Endothelial cell of umbilical vein (primary cell): ENCODE measurements at regions not wholly inside any gene's neighbourhood (a gene's known extent, or its start where the extent isn't known, plus 50 kb on each side); places are given as distances from the start of the nearest gene placed in this dataset.

ENCODE experiments used
- BruUV-seq: library from RNA; stranded (reverse); fragments of 400-500 nt; replicated peaks from 2 replicates; lab custom pipeline; 2021; lab: Mats Ljungman, UMichigan
- CTCF ChIA-PET: fragments of 300-600, 350-600 bp; sonication (Branson Sonifier 250); formaldehyde crosslinking; loops from one replicate; lab custom pipeline; 2021; ENCODE audit warnings: antibody characterized with exemption, inconsistent platforms; lab: Charles Lee
- POLR2A ChIA-PET: fragments of 300-600, 350-600 bp; sonication (Branson Sonifier 250); formaldehyde crosslinking; loops from one replicate; lab custom pipeline; 2021; ENCODE audit warnings: antibody characterized with exemption, inconsistent platforms; lab: Charles Lee
- DNase-seq: peaks from one replicate; pipeline ENCODE4 v3.0.0-alpha.2; 2011; ENCODE audit warnings: low read depth, low spot score
- FAIRE-seq: peaks from 2 replicates; lab custom pipeline; 2011; peaks lifted over from hg19 to GRCh38; lab: Jason Lieb, UNC
- H2AFZ ChIP-seq: 2 replicates; pipeline ENCODE4 v1.6.0; 2012; ENCODE audit warnings: low read depth, low read length, control low read depth, inconsistent platforms
- H3K27ac ChIP-seq: 2 replicates; pipeline ENCODE4 v1.5.1; 2011; ENCODE audit warnings: low read depth, mild to moderate bottlenecking, control low read depth, low read length, moderate library complexity; ENCODE audit not compliant: insufficient read depth
- H3K27me3 ChIP-seq, 2 experiments: 2 replicates each; pipeline versions ENCODE4 v1.6.0 to v1.6.1; 2011; ENCODE audit warnings: low read length in 2 of 2, mixed read lengths in 1 of 2; ENCODE audit not compliant: control insufficient read depth in 2 of 2, insufficient read depth in 2 of 2
- H3K36me3 ChIP-seq, 2 experiments: 2 replicates in 1 of 2; 3 replicates in 1 of 2; pipeline ENCODE4 v1.5.1; 2011; ENCODE audit warnings: low read length in 2 of 2, mild to moderate bottlenecking in 1 of 2, moderate library complexity in 1 of 2; ENCODE audit not compliant: control insufficient read depth in 2 of 2, insufficient read depth in 2 of 2; ENCODE audit errors: extremely low read depth in 1 of 2
- H3K4me1 ChIP-seq: 3 replicates; pipeline ENCODE4 v1.5.1; 2011; ENCODE audit warnings: mild to moderate bottlenecking, low read length; ENCODE audit not compliant: control insufficient read depth, insufficient read depth; ENCODE audit errors: extremely low read depth
- H3K4me2 ChIP-seq: 2 replicates; pipeline ENCODE4 v1.6.1; 2011; ENCODE audit warnings: low read length, control low read depth, mixed read lengths; ENCODE audit not compliant: insufficient read depth
- H3K4me3 ChIP-seq, 3 experiments: fragments of 200-600 bp in 1 of 3; sonication (generic), shearing (Covaris generic) in 1 of 3; replicated peaks in 1 of 3; 2 replicates each; pipeline ENCODE4 v1.5.1; 2011 to 2016; ENCODE audit warnings: control low read depth in 3 of 3, low read length in 3 of 3, mild to moderate bottlenecking in 2 of 3, inconsistent platforms in 1 of 3, low read depth in 1 of 3, moderate library complexity in 1 of 3; ENCODE audit not compliant: insufficient read depth in 1 of 3
- H3K79me2 ChIP-seq: 2 replicates; pipeline ENCODE4 v1.6.0; 2012; ENCODE audit warnings: low read length, inconsistent platforms; ENCODE audit not compliant: control insufficient read depth, insufficient read depth
- H3K9ac ChIP-seq: replicated peaks from 2 replicates; pipeline ENCODE3; 2011; ENCODE audit warnings: low read length, control low read depth; ENCODE audit not compliant: insufficient read depth; ENCODE audit errors: extremely low read depth
- H3K9me1 ChIP-seq: replicated peaks from 3 replicates; pipeline ENCODE4 v1.6.0; 2011; ENCODE audit warnings: mild to moderate bottlenecking, low read length; ENCODE audit not compliant: control insufficient read depth, insufficient read depth; ENCODE audit errors: extremely low read depth
- H3K9me3 ChIP-seq: replicated peaks from 2 replicates; pipeline ENCODE4 v1.5.1; 2012; ENCODE audit warnings: low read length, inconsistent platforms; ENCODE audit not compliant: control insufficient read depth, insufficient read depth
- H4K20me1 ChIP-seq: replicated peaks from 2 replicates; pipeline ENCODE3; 2011; ENCODE audit warnings: mild to moderate bottlenecking, low read length; ENCODE audit not compliant: control insufficient read depth, insufficient read depth; ENCODE audit errors: extremely low read depth
- EZH2 ChIP-seq: IDR thresholded peaks from 2 replicates; pipeline ENCODE4 v1.6.1; 2012; ENCODE audit warnings: borderline replicate concordance, low read depth, mild to moderate bottlenecking, moderate library complexity, low read length, inconsistent platforms; ENCODE audit not compliant: severe bottlenecking
- FOS ChIP-seq: IDR thresholded peaks from 2 replicates; pipeline ENCODE4 v1.6.1; 2011; ENCODE audit warnings: mild to moderate bottlenecking, low read length, moderate library complexity, borderline replicate concordance; ENCODE audit not compliant: insufficient read depth
- GATA2 ChIP-seq: IDR thresholded peaks from 2 replicates; pipeline ENCODE4 v1.7.0; 2011; ENCODE audit warnings: low read depth, mild to moderate bottlenecking, moderate library complexity, mixed read lengths, low read length; ENCODE audit not compliant: insufficient read length, insufficient read depth
- JUN ChIP-seq: IDR thresholded peaks from 2 replicates; pipeline ENCODE4 v1.6.1; 2011; ENCODE audit warnings: borderline replicate concordance, low read depth; ENCODE audit not compliant: insufficient read length, insufficient read depth
- MYC ChIP-seq: IDR thresholded peaks from one replicate; pipeline ENCODE4 v1.6.1; 2011; ENCODE audit warnings: mild to moderate bottlenecking, low read depth, low read length
- POLR2A ChIP-seq: IDR thresholded peaks from 2 replicates; pipeline ENCODE4 v1.6.1; 2012; ENCODE audit warnings: low read depth, mild to moderate bottlenecking, control low read depth, low read length
- POLR2AphosphoS5 ChIP-seq: IDR thresholded peaks from 2 replicates; pipeline ENCODE4 v1.6.1; 2012; ENCODE audit warnings: low read depth, mild to moderate bottlenecking, control low read depth, low read length, moderate library complexity; ENCODE audit not compliant: insufficient read depth
- dilution Hi-C: fragments of 300-500 bp; cut with MboI; formaldehyde crosslinking; loops from one replicate; pipeline ENCODE4 v1.15.0; 2019; ENCODE audit warnings: low sequenced_read_pairs; ENCODE audit not compliant: extremely low pct_ligation_motif_present
- intact Hi-C: fragments of 100-400 bp; cut with micrococcal nuclease; formaldehyde crosslinking; loops from one replicate; pipeline ENCODE4 v1.10.0; 2022
- TF ChIP-seq, protein P1 (sequence below): IDR thresholded peaks from 2 replicates; pipeline ENCODE4 v1.6.1; 2011; ENCODE audit not compliant: insufficient read depth, insufficient read length
- TF ChIP-seq, protein P2 (sequence below), 2 donors: IDR thresholded peaks; 1 replicate in 1 of 2; 2 replicates in 1 of 2; pipeline ENCODE4 v1.5.1; 2011; ENCODE audit warnings: low read length in 2 of 2, mild to moderate bottlenecking in 2 of 2, moderate library complexity in 2 of 2, control low read depth in 1 of 2, inconsistent platforms in 1 of 2, low read depth in 1 of 2; ENCODE audit not compliant: insufficient read depth in 1 of 2; ENCODE audit errors: extremely low read depth in 1 of 2

DNA sequence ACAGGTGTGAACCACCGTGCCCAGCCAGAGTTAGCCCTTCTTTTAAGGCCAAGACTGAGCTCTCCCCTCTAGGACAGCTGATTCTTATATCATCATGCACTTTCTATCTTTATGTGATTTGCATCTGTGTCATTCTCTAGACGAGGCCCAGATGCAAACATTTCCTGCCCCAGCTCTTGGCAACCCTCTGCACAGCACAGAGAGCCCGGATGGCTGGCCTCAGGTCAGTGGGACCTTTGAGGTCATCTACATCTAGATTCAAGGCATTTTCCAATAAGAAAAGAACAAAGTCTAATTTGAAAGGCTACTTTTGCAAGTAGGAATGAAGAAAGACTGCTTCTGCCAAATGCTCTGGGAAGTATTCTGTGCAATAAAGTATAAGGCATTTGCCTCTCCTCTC lies 109.0 kb upstream of the DAB2 start:
- POLR2A ChIA-PET, result interaction anchor here (2.1 kb wide), 1 partner anchor 9 kb away, joined by 7 read pairs; no protein-coding TSS in a partner anchor
- dilution Hi-C loops, result loop anchor here (25.0 kb wide), 1 partner anchor 121 kb away; the partner anchor contains the start of gene DAB2

More for the DNA sequence above, 109.0 kb upstream of the DAB2 start:
- Histone ChIP-seq H3K9me3 (no peaks in the 10 kb centered on the region), H3K79me2 (no peaks in the 10 kb centered on the region), H3K27ac (peak overlapping the region; percentile 18), H2AFZ (no peak overlapping the region), H3K27me3 (no peaks in the 10 kb centered on the region), H3K9ac (no peak overlapping the region), H3K4me3 (no peak overlapping the region), H3K4me1 (peaks cover 16% of the 10 kb centered on the region), H4K20me1 (no peaks in the 10 kb centered on the region), H3K36me3 (no peaks in the 10 kb centered on the region), H3K4me2 (no peak overlapping the region), H3K9me1 (no peaks in the 10 kb centered on the region)
- DNase-seq, result peak; percentile 63
- CTCF ChIA-PET, result interaction anchor here (1.0 to 2.8 kb wide), 8 partner anchors 7 to 157 kb away, joined by 3 to 16 read pairs (median 6); partner anchors contain the start of gene DAB2
- intact Hi-C loops, result no loop called here
- TF ChIP-seq FOS (no peak), EZH2 (no peak), MYC (no peak), POLR2AphosphoS5 (no peak), JUN (no peak), POLR2A (no peak), GATA2 (no peak)
- TF ChIP-seq, protein P1, sequence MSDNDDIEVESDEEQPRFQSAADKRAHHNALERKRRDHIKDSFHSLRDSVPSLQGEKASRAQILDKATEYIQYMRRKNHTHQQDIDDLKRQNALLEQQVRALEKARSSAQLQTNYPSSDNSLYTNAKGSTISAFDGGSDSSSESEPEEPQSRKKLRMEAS, result no peak
- TF ChIP-seq, protein P2, sequence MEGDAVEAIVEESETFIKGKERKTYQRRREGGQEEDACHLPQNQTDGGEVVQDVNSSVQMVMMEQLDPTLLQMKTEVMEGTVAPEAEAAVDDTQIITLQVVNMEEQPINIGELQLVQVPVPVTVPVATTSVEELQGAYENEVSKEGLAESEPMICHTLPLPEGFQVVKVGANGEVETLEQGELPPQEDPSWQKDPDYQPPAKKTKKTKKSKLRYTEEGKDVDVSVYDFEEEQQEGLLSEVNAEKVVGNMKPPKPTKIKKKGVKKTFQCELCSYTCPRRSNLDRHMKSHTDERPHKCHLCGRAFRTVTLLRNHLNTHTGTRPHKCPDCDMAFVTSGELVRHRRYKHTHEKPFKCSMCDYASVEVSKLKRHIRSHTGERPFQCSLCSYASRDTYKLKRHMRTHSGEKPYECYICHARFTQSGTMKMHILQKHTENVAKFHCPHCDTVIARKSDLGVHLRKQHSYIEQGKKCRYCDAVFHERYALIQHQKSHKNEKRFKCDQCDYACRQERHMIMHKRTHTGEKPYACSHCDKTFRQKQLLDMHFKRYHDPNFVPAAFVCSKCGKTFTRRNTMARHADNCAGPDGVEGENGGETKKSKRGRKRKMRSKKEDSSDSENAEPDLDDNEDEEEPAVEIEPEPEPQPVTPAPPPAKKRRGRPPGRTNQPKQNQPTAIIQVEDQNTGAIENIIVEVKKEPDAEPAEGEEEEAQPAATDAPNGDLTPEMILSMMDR (IDR thresholded peaks at IDR 0.05; ENCODE audit: extremely low read depth in 1 of 2, insufficient read depth in 1 of 2, low read depth in 1 of 2, low read length in 2 of 2), result no peak
- no TSS peak for BruUV-seq
- no peak for FAIRE-seq
